Choroid plexus epithelial cell (primary cell): ENCODE measurements at regions not wholly inside any gene's neighbourhood (a gene's known extent, or its start where the extent isn't known, plus 50 kb on each side); places are given as distances from the start of the nearest gene placed in this dataset.
A peak's percentile ranks its signal among the peaks of the same experiment; 100 is the strongest.

Experiments used
- DNase-seq: peaks from one replicate; pipeline ENCODE4 v3.0.0-alpha.2; 2010; ENCODE audit warnings: low read depth
- H3K4me3 ChIP-seq: 2 replicates; pipeline ENCODE4 v1.5.1; 2011; ENCODE audit warnings: low read depth, mild to moderate bottlenecking, control low read depth, low read length, moderate library complexity
- CTCF ChIP-seq: conservative IDR thresholded peaks from 2 replicates; pipeline ENCODE4 v1.5.1; 2011; ENCODE audit warnings: low read depth, mild to moderate bottlenecking, control low read depth, inconsistent platforms, low read length, moderate library complexity

DNA sequence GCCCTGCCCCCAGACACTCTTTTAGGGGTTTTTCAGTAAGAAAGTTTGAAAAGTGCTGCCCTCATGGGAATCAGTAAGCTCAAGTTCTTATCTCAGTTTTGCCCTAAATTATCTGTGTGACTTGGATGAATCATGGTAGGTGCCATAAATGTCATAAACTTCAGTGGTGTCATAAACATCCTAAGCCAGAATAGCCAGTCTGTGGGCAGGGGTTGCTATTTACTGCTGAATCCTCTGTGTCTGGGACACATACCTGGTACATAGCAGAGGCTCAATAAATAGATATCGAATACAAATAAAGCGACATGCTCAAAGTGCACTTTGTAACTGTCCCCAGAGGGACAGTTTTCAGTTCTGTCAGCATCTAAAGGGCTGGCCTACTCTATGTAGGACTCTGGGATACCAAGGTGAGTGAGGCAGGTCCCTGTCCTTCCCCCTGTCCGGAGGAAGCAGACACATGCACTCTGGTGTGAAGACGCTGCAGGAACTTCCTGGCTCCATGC is 502.1 kb downstream of the RPS24 start:
- DNase-seq: no peak
- no peak for TF ChIP-seq CTCF
- H3K4me3 ChIP-seq: no peak overlapping the region

DNA sequence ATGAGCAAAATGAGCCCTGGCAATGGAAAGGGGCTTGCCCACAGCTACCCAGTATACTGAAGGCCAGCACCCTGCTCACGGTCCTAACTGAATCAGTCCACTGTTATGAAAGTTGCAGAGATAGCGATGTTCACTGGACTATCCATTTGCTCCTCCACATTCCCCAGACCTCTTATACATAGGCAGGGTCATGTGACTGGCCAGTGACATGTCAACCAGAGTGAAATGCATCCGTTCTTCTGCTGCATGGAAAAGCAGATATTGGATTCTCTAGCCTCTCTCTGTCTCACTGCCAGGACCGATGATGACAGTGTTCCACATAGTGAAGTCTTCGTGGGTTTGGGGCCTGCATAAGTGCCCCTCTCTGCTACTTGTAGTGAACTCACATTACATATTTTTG is 503.4 kb downstream of the RPS24 start:
- TF ChIP-seq CTCF: no peak
- DNase-seq: no peak
- H3K4me3 ChIP-seq: no peak overlapping the region

- no peak overlapping the region for H3K4me3 ChIP-seq
- DNase-seq: no peak
- no peak for TF ChIP-seq CTCF
Observed at GRCh38 chr10:78539247-78539766, 505.6 kb downstream of the RPS24 start.

- H3K4me3 ChIP-seq: no peak overlapping the region
- no peak for TF ChIP-seq CTCF
- peak; percentile 41 for DNase-seq
Observed at GRCh38 chr10:78540355-78541076, 506.9 kb downstream of the RPS24 start.

DNA sequence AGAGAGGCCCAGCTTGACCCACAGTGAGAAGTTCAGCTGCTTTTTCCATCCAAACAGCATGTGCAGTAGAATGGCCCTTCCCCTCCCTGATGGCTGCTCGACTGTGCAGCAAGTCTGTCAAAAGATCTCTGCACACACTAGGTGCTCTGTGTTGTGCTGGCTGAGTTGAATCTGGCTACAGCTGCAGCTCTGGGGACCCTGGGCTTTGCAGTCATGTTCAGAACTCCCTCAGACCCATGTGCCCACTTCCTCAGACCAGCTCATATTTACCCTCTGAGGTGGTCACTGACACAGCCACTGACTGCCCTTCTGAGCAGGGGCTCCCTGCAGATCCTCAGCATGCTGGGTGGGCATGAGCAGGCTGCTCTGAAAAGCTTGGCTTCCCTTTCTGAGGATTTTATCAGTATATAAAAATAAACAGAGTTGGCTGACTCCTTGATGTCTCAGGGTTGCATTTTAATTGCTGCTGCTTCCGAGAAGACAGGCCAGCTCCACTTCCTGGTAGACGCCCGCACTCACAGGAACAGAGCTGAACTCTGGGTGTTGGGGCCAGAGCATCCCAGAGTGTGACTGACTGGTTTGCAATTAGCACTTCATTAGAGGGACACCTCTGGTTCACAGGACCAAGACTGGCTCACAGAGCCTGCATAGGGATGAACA is 507.9 kb downstream of the RPS24 start:
- peak; percentile 60 for DNase-seq
- no peak overlapping the region for H3K4me3 ChIP-seq
- no peak for TF ChIP-seq CTCF

- H3K4me3 ChIP-seq: no peak overlapping the region
- no peak for DNase-seq
- no peak for TF ChIP-seq CTCF
Observed at GRCh38 chr10:78542141-78542489, 508.5 kb downstream of the RPS24 start.

GRCh38 chr10:78542521-78542920 is 508.9 kb downstream of the RPS24 start:
- TF ChIP-seq CTCF: no peak
- H3K4me3 ChIP-seq: no peak overlapping the region
- no peak for DNase-seq
